H9 (cell line): ENCODE measurements at regions not wholly inside any gene's neighbourhood (a gene's known extent, or its start where the extent isn't known, plus 50 kb on each side); places are given as distances from the start of the nearest gene placed in this dataset.

Experiments
- DNase-seq: peaks from one replicate; pipeline ENCODE4 v3.0.0-alpha.2; 2017
- H2AFZ ChIP-seq: one replicate; pipeline ENCODE4 v1.6.1; 2013; ENCODE audit warnings: mild to moderate bottlenecking, low read length, control low read depth, moderate library complexity
- H2AK5ac ChIP-seq: 2 replicates; pipeline ENCODE4 v1.6.1; 2013; ENCODE audit warnings: low read length, control low read depth, mixed read lengths; ENCODE audit not compliant: insufficient read length
- H2BK120ac ChIP-seq: one replicate; pipeline ENCODE4 v1.6.1; 2013; ENCODE audit warnings: low read depth, mild to moderate bottlenecking, low read length, control low read depth, inconsistent platforms; ENCODE audit not compliant: poor library complexity, severe bottlenecking
- H2BK12ac ChIP-seq: 2 replicates; pipeline ENCODE4 v1.6.1; 2013; ENCODE audit warnings: low read length, control low read depth, mixed read lengths, low read depth; ENCODE audit not compliant: insufficient read length
- H2BK15ac ChIP-seq: 2 replicates; pipeline ENCODE4 v1.6.1; 2013; ENCODE audit warnings: low read depth, low read length, control low read depth
- H2BK20ac ChIP-seq: one replicate; pipeline ENCODE4 v1.6.1; 2013; ENCODE audit warnings: low read depth, mild to moderate bottlenecking, low read length, control low read depth, inconsistent platforms; ENCODE audit not compliant: poor library complexity, severe bottlenecking
- H2BK5ac ChIP-seq: 2 replicates; pipeline ENCODE4 v1.6.1; 2013; ENCODE audit warnings: low read length, control low read depth, mixed read lengths; ENCODE audit not compliant: insufficient read length
- H3K14ac ChIP-seq: 2 replicates; pipeline ENCODE4 v1.6.1; 2013; ENCODE audit warnings: low read length, control low read depth; ENCODE audit not compliant: insufficient read depth
- H3K18ac ChIP-seq: 2 replicates; pipeline ENCODE4 v1.6.1; 2013; ENCODE audit warnings: low read depth, mild to moderate bottlenecking, mixed read lengths, low read length, control low read depth; ENCODE audit not compliant: insufficient read length
- H3K23ac ChIP-seq: 2 replicates; pipeline ENCODE4 v1.6.1; 2013; ENCODE audit warnings: low read length, control low read depth, mixed read lengths, low read depth; ENCODE audit not compliant: insufficient read length
- H3K23me2 ChIP-seq: 2 replicates; pipeline ENCODE4 v1.6.1; 2013; ENCODE audit warnings: low read depth, mild to moderate bottlenecking, mixed read lengths, low read length, control low read depth; ENCODE audit not compliant: insufficient read length, poor library complexity, severe bottlenecking
- H3K27ac ChIP-seq: 2 replicates; pipeline ENCODE4 v1.5.1; 2013; ENCODE audit warnings: low read length, control low read depth, mixed read lengths, low read depth; ENCODE audit not compliant: insufficient read length
- H3K27me3 ChIP-seq: 2 replicates; pipeline ENCODE4 v1.6.1; 2013; ENCODE audit warnings: low read length, control low read depth, inconsistent platforms; ENCODE audit not compliant: insufficient read depth
- H3K4ac ChIP-seq: 2 replicates; pipeline ENCODE4 v1.6.1; 2013; ENCODE audit warnings: low read depth, mild to moderate bottlenecking, control low read depth, inconsistent platforms, low read length, moderate library complexity
- H3K4me1 ChIP-seq: 2 replicates; pipeline ENCODE4 v1.6.1; 2013; ENCODE audit warnings: low read length, control low read depth, inconsistent platforms; ENCODE audit not compliant: insufficient read depth
- H3K4me2 ChIP-seq: 2 replicates; pipeline ENCODE4 v1.6.1; 2013; ENCODE audit warnings: low read length, control low read depth, mixed read lengths; ENCODE audit not compliant: insufficient read length, insufficient read depth
- H3K56ac ChIP-seq: 2 replicates; pipeline ENCODE4 v1.6.1; 2013; ENCODE audit warnings: low read depth, mild to moderate bottlenecking, mixed read lengths, low read length, control low read depth; ENCODE audit not compliant: insufficient read length
- H3K79me1 ChIP-seq: 2 replicates; pipeline ENCODE4 v1.6.1; 2013; ENCODE audit warnings: low read depth, mild to moderate bottlenecking, moderate library complexity, low read length, control low read depth, inconsistent platforms; ENCODE audit not compliant: insufficient read depth, poor library complexity, severe bottlenecking
- H3K79me2 ChIP-seq: 2 replicates; pipeline ENCODE4 v1.6.1; 2013; ENCODE audit warnings: low read length, control low read depth, inconsistent platforms; ENCODE audit not compliant: insufficient read depth
- H3K9ac ChIP-seq: 2 replicates; pipeline ENCODE4 v1.6.1; 2013; ENCODE audit warnings: low read length, control low read depth, mixed read lengths; ENCODE audit not compliant: insufficient read length; ENCODE audit errors: extremely low read depth
- H3K9me3 ChIP-seq: one replicate; pipeline ENCODE4 v1.6.1; 2013; ENCODE audit warnings: low read depth, low read length, inconsistent platforms; ENCODE audit not compliant: control insufficient read depth
- H3T11ph ChIP-seq: one replicate; pipeline ENCODE4 v1.6.1; 2013; ENCODE audit warnings: mild to moderate bottlenecking, low read length, control low read depth, inconsistent platforms
- H4K20me1 ChIP-seq: one replicate; pipeline ENCODE4 v1.6.1; 2013; ENCODE audit not compliant: control insufficient read depth, insufficient read length, insufficient read depth
- H4K5ac ChIP-seq: 2 replicates; pipeline ENCODE4 v1.6.1; 2013; ENCODE audit warnings: low read depth, mild to moderate bottlenecking, mixed read lengths, low read length, control low read depth; ENCODE audit not compliant: insufficient read length
- H4K8ac ChIP-seq: replicated peaks from 2 replicates; pipeline ENCODE4 v1.6.1; 2013; ENCODE audit warnings: low read length, control low read depth, mixed read lengths, low read depth; ENCODE audit not compliant: insufficient read length
- H4K91ac ChIP-seq: 2 replicates; pipeline ENCODE4 v1.6.1; 2013; ENCODE audit warnings: low read depth, mild to moderate bottlenecking, moderate library complexity, mixed read lengths, low read length, control low read depth; ENCODE audit not compliant: insufficient read length
- H3K27ac Mint-ChIP-seq, 3 experiments: 2 replicates in 2 of 3; 3 replicates in 1 of 3; pipeline ENCODE4 v1.8.0; 2020 to 2021; ENCODE audit warnings: mixed read lengths in 3 of 3, mild to moderate bottlenecking in 1 of 3, moderate library complexity in 1 of 3
- H3K27me3 Mint-ChIP-seq: 2 replicates; pipeline ENCODE4 v1.8.0; 2021; ENCODE audit warnings: low read depth, mild to moderate bottlenecking, moderate library complexity, mixed read lengths
- H3K36me3 Mint-ChIP-seq, 3 experiments: 2 replicates in 2 of 3; 3 replicates in 1 of 3; pipeline ENCODE4 v1.8.0; 2020 to 2021; ENCODE audit warnings: low read depth in 3 of 3, mixed read lengths in 3 of 3; ENCODE audit not compliant: insufficient read depth in 1 of 3
- H3K4me1 Mint-ChIP-seq, 2 experiments: 2 replicates each; pipeline ENCODE4 v1.8.0; 2020; ENCODE audit warnings: mixed read lengths in 2 of 2
- H3K4me3 Mint-ChIP-seq, 2 experiments: 2 replicates in 1 of 2; 3 replicates in 1 of 2; pipeline ENCODE4 v1.8.0; 2020 to 2021; ENCODE audit warnings: mild to moderate bottlenecking in 2 of 2, mixed read lengths in 2 of 2, moderate library complexity in 1 of 2
- H3K9me3 Mint-ChIP-seq, 2 experiments: 2 replicates in 1 of 2; 3 replicates in 1 of 2; pipeline ENCODE4 v1.8.0; 2020; ENCODE audit warnings: mild to moderate bottlenecking in 2 of 2, mixed read lengths in 2 of 2, moderate library complexity in 1 of 2
- CTCF ChIP-seq: fragments of 200-600 bp; sonication (generic); conservative IDR thresholded peaks from 3 replicates; pipeline ENCODE4 v1.8.0; 2021; ENCODE audit warnings: antibody characterized with exemption, mild to moderate bottlenecking
- WGBS: extraction: QIAGEN DNeasy Blood & Tissue Kit; methylation state at CpG from one replicate; pipeline ENCODE4 v1.1.7; 2013; ENCODE audit warnings: missing lambda C conversion rate, low lambda C conversion rate, mixed read lengths; ENCODE audit not compliant: insufficient read length; ENCODE audit errors: extremely low coverage; 5-methylcytosine and 5-hydroxymethylcytosine counted together

GRCh38 chr10:3418041-3418754 lies 245.6 kb upstream of the PITRM1 start:
- Histone ChIP-seq H4K8ac (no peak overlapping the region), H3K27ac (no peak overlapping the region)

More at GRCh38 chr10:3418041-3418754, 245.6 kb upstream of the PITRM1 start:
- Histone ChIP-seq H2BK15ac (no peak overlapping the region), H2BK12ac (no peak overlapping the region), H3K4me2 (no peak overlapping the region), H3K79me2 (no peaks in the 10 kb centered on the region), H3K79me1 (no peaks in the 10 kb centered on the region), H3K9me3 (no peaks in the 10 kb centered on the region), H4K20me1 (no peaks in the 10 kb centered on the region), H4K5ac (no peak overlapping the region), H3K9ac (no peak overlapping the region), H3K23ac (no peak overlapping the region), H2AFZ (no peak overlapping the region), H2AK5ac (no peak overlapping the region), H2BK5ac (no peak overlapping the region), H3K56ac (no peak overlapping the region), H3K4ac (no peak overlapping the region), H3K18ac (no peak overlapping the region), H3K23me2 (no peaks in the 10 kb centered on the region), H2BK20ac (no peak overlapping the region), H3K4me1 (no peaks in the 10 kb centered on the region), H3K27me3 (no peaks in the 10 kb centered on the region), H4K91ac (no peak overlapping the region), H2BK120ac (no peak overlapping the region), H3T11ph (no peak overlapping the region), H3K14ac (no peak overlapping the region)
- no peaks in the 10 kb centered on the region for H3K36me3 Mint-ChIP-seq
- WGBS: no CpG with 5 or more reads among the region's 13 CpGs
- H3K27ac Mint-ChIP-seq: no peak overlapping the region; a peak in 1 of 7 replicates
- no peak for DNase-seq
- peaks cover 4% of the 10 kb centered on the region for H3K27me3 Mint-ChIP-seq
- H3K9me3 Mint-ChIP-seq: no peaks in the 10 kb centered on the region; a peak in 1 of 5 replicates
- TF ChIP-seq CTCF: no peak
- no peak overlapping the region for H3K4me3 Mint-ChIP-seq
- peaks cover 15 to 17% of the 10 kb centered on the region in 2 experiments for H3K4me1 Mint-ChIP-seq
